Common myeloid progenitor, CD34-positive (primary cell): ENCODE measurements at regions not wholly inside any gene's neighbourhood (a gene's known extent, or its start where the extent isn't known, plus 50 kb on each side); places are given as distances from the start of the nearest gene placed in this dataset.

Source experiments
- CTCF ChIA-PET: fragments of 350-600 bp; sonication (Branson Sonifier 250); formaldehyde crosslinking; loops from one replicate; lab custom pipeline; 2021; ENCODE audit warnings: antibody characterized with exemption; lab: Charles Lee
- POLR2A ChIA-PET: fragments of 350-600 bp; sonication (Branson Sonifier 250); formaldehyde crosslinking; loops from one replicate; lab custom pipeline; 2021; ENCODE audit warnings: antibody characterized with exemption; lab: Charles Lee
- DNase-seq, 3 donors: peaks; one replicate each; pipeline versions ENCODE4 v3.0.0 to v3.0.0-alpha.2; 2013
- H3K27ac ChIP-seq, 2 experiments: 1 replicate in 1 of 2; 2 replicates in 1 of 2; pipeline ENCODE4 v1.7.0; 2013; ENCODE audit warnings: inconsistent platforms in 2 of 2, low read length in 2 of 2, mild to moderate bottlenecking in 2 of 2, low read depth in 1 of 2, moderate library complexity in 1 of 2; ENCODE audit not compliant: severe bottlenecking in 2 of 2, insufficient read depth in 1 of 2, poor library complexity in 1 of 2
- H3K27me3 ChIP-seq, 5 experiments: replicated peaks in 2 of 5; 1 replicate in 3 of 5; 2 replicates in 2 of 5; pipeline versions ENCODE4 v1.6.1 to v1.7.0; 2013; ENCODE audit warnings: low read length in 4 of 5, mild to moderate bottlenecking in 2 of 5, moderate library complexity in 2 of 5, inconsistent platforms in 1 of 5; ENCODE audit not compliant: insufficient read depth in 5 of 5, control insufficient read depth in 4 of 5
- H3K36me3 ChIP-seq, 4 experiments: 1 replicate in 2 of 4; 2 replicates in 2 of 4; pipeline versions ENCODE4 v1.6.1 to v1.7.0; 2013; ENCODE audit warnings: low read length in 3 of 4, control low read depth in 1 of 4, mild to moderate bottlenecking in 1 of 4; ENCODE audit not compliant: control insufficient read depth in 4 of 4, insufficient read depth in 4 of 4
- H3K4me1 ChIP-seq, 4 experiments: 1 replicate in 3 of 4; 2 replicates in 1 of 4; pipeline versions ENCODE4 v1.6.1 to v1.7.1; 2013; ENCODE audit warnings: low read length in 3 of 4, mild to moderate bottlenecking in 3 of 4, control low read depth in 1 of 4, inconsistent platforms in 1 of 4, moderate library complexity in 1 of 4; ENCODE audit not compliant: control insufficient read depth in 4 of 4, insufficient read depth in 4 of 4; ENCODE audit errors: control extremely low read depth in 1 of 4
- H3K4me3 ChIP-seq, 7 experiments: 1 replicate in 4 of 7; 2 replicates in 3 of 7; pipeline versions ENCODE4 v1.5.1 to v1.7.0; 2013; ENCODE audit warnings: mild to moderate bottlenecking in 7 of 7, low read length in 6 of 7, moderate library complexity in 6 of 7, inconsistent platforms in 2 of 7, low read depth in 2 of 7, control low read depth in 1 of 7; ENCODE audit not compliant: insufficient read depth in 4 of 7, control insufficient read depth in 1 of 7; ENCODE audit errors: extremely low read depth in 1 of 7
- H3K9me3 ChIP-seq, 5 experiments: 1 replicate in 4 of 5; 2 replicates in 1 of 5; pipeline versions ENCODE4 v1.6.1 to v1.7.1; 2013; ENCODE audit warnings: low read length in 4 of 5, mild to moderate bottlenecking in 2 of 5, inconsistent platforms in 1 of 5, low read depth in 1 of 5, moderate library complexity in 1 of 5; ENCODE audit not compliant: control insufficient read depth in 4 of 5, insufficient read depth in 2 of 5; ENCODE audit errors: control extremely low read depth in 1 of 5
- WGBS: methylation state at CpG from one replicate; pipeline ENCODE4 v1.1.5; 2013; ENCODE audit not compliant: insufficient coverage; 5-methylcytosine and 5-hydroxymethylcytosine counted together

GRCh38 chr22:47286590-47286989, 524.1 kb downstream of the TBC1D22A start:
- H3K9me3 ChIP-seq = no peaks in the 10 kb centered on the region
- no peak overlapping the region for H3K27ac ChIP-seq
- 78% methylated on average over 5 of the region's 7 CpGs for WGBS
- H3K36me3 ChIP-seq = no peaks in the 10 kb centered on the region
- DNase-seq = no peak
- H3K27me3 ChIP-seq = peaks cover 0 to 10% (median 2%) of the 10 kb centered on the region in 5 experiments
- H3K4me3 ChIP-seq = no peak overlapping the region
- H3K4me1 ChIP-seq = no peaks in the 10 kb centered on the region
- ChIA-PET POLR2A (no interaction called here), CTCF (no interaction called here)

- CTCF ChIA-PET = no interaction called here
- H3K9me3 ChIP-seq = no peaks in the 10 kb centered on the region
- no peaks in the 10 kb centered on the region for H3K4me1 ChIP-seq
- 94% methylated on average over 10 of the region's 10 CpGs for WGBS
- no peak overlapping the region for H3K27ac ChIP-seq
- H3K36me3 ChIP-seq = no peaks in the 10 kb centered on the region
- no peak for DNase-seq
- H3K4me3 ChIP-seq = no peak overlapping the region
- peaks cover 0 to 11% (median 2%) of the 10 kb centered on the region in 5 experiments for H3K27me3 ChIP-seq
- POLR2A ChIA-PET = no interaction called here
Measured at GRCh38 chr22:47285981-47286380, 523.5 kb downstream of the TBC1D22A start.

GRCh38 chr22:47284822-47285221, 522.4 kb downstream of the TBC1D22A start:
- Histone ChIP-seq H3K9me3 (no peaks in the 10 kb centered on the region), H3K27me3 (peaks cover 0 to 11% (median 2%) of the 10 kb centered on the region in 5 experiments), H3K36me3 (no peaks in the 10 kb centered on the region), H3K4me3 (no peak overlapping the region), H3K27ac (no peak overlapping the region), H3K4me1 (no peaks in the 10 kb centered on the region)
- POLR2A ChIA-PET = no interaction called here
- DNase-seq = no peak
- CTCF ChIA-PET = no interaction called here
- 83% methylated on average over 8 of the region's 8 CpGs for WGBS

- H3K4me3 ChIP-seq = no peak overlapping the region
- H3K9me3 ChIP-seq = no peaks in the 10 kb centered on the region
- no peak overlapping the region for H3K27ac ChIP-seq
- 93% methylated on average over 7 of the region's 8 CpGs for WGBS
- no peak for DNase-seq
- no peaks in the 10 kb centered on the region for H3K36me3 ChIP-seq
- H3K27me3 ChIP-seq = peaks cover 0 to 11% (median 2%) of the 10 kb centered on the region in 5 experiments
- ChIA-PET CTCF (no interaction called here), POLR2A (no interaction called here)
- H3K4me1 ChIP-seq = no peaks in the 10 kb centered on the region
Measured at GRCh38 chr22:47284360-47284759, 521.9 kb downstream of the TBC1D22A start.

GRCh38 chr22:47283616-47284270, 521.3 kb downstream of the TBC1D22A start:
- ChIA-PET CTCF (no interaction called here), POLR2A (no interaction called here)
- H3K9me3 ChIP-seq = no peaks in the 10 kb centered on the region
- no peak overlapping the region for H3K27ac ChIP-seq
- no peaks in the 10 kb centered on the region for H3K4me1 ChIP-seq
- H3K36me3 ChIP-seq = no peaks in the 10 kb centered on the region
- H3K4me3 ChIP-seq = no peak overlapping the region
- WGBS = 90% methylated on average over 17 of the region's 17 CpGs
- DNase-seq = no peak
- peaks cover 0 to 16% (median 2%) of the 10 kb centered on the region in 5 experiments for H3K27me3 ChIP-seq

- no peak for DNase-seq
- ChIA-PET CTCF (no interaction called here), POLR2A (no interaction called here)
- H3K4me1 ChIP-seq = no peaks in the 10 kb centered on the region
- H3K27me3 ChIP-seq = peaks cover 0 to 17% (median 2%) of the 10 kb centered on the region in 5 experiments
- 93% methylated on average over 7 of the region's 8 CpGs for WGBS
- no peak overlapping the region for H3K4me3 ChIP-seq
- H3K27ac ChIP-seq = no peak overlapping the region
- H3K9me3 ChIP-seq = no peaks in the 10 kb centered on the region
- H3K36me3 ChIP-seq = no peaks in the 10 kb centered on the region
Measured at GRCh38 chr22:47282851-47283250, 520.4 kb downstream of the TBC1D22A start.

GRCh38 chr22:47282366-47282765, 519.9 kb downstream of the TBC1D22A start:
- no peak for DNase-seq
- 89% methylated on average over 10 of the region's 10 CpGs for WGBS
- H3K4me3 ChIP-seq = no peak overlapping the region
- no peaks in the 10 kb centered on the region for H3K9me3 ChIP-seq
- ChIA-PET POLR2A (no interaction called here), CTCF (no interaction called here)
- H3K4me1 ChIP-seq = no peaks in the 10 kb centered on the region
- peaks cover 0 to 17% (median 0%) of the 10 kb centered on the region in 5 experiments for H3K27me3 ChIP-seq
- H3K27ac ChIP-seq = no peak overlapping the region
- H3K36me3 ChIP-seq = no peaks in the 10 kb centered on the region
